ENCODE measurements at regions not wholly inside any gene's neighbourhood (a gene's known extent, or its start where the extent isn't known, plus 50 kb on each side); places are given as distances from the start of the nearest gene placed in this dataset.
"Not testable (repeated sequence)": the region's sequence is repeated elsewhere in the genome, so short reads cannot be mapped to it uniquely, and the experiment has no call there.

DNA sequence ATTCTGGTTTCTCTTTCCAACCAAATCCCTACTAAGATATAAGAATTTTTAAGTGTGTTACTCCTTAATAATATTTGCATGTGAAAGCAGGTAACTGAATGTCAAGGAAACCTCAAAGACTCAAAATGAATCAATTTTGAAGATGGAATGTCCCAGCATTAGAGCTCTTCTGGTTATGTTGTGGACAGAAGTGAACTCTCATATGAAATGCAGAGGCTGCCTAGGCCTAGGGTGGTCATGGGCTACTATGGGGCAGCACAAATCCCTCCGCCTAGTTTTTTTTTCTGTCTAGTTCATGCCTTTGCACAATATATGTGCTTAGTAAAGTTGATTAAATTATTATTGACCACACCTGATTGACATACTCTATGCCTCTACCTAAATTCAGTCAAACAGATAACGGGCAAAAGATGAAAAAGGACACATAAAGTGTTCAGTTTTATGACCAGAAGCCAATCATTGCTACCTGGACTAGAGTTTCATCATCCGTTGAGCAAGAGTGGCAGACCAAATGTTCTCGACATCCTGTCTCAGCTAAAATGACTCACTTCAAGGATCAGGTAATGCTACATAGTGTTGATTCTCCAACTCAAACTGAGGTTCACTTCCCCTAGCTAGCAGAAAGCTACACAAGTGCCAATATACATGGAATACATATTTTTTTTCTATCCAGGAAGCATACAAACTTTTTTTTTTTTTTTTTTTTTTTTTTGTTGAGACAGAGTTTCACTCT is 1211.4 kb downstream of the VRK1 start:
- Histone ChIP-seq H3K36me3 (ENCODE audit: insufficient read depth, low read length) (no peaks in the 10 kb centered on the region), H2AFZ (ENCODE audit: low read depth, low read length) (no peak overlapping the region), H3K27me3 (ENCODE audit: insufficient read depth, low read depth, low read length) (no peaks in the 10 kb centered on the region), H3F3A (ENCODE audit: insufficient read depth, low read length, poor library complexity, severe bottlenecking) (no peaks in the 10 kb centered on the region), H3K9ac (ENCODE audit: low read length) (no peak overlapping the region), H3K79me2 (replicated peaks; ENCODE audit: insufficient read depth, low read length) (no peaks in the 10 kb centered on the region), H3K27ac (ENCODE audit: low read length) (no peak overlapping the region), H3K4me2 (ENCODE audit: low read length) (no peak overlapping the region), H3K9me2 (ENCODE audit: insufficient read depth, low read length) (no peaks in the 10 kb centered on the region), H4K20me1 (ENCODE audit: insufficient read depth) (no peaks in the 10 kb centered on the region), H3K4me3 (ENCODE audit: low read length) (no peak overlapping the region), H3K9me3 (ENCODE audit: low read length) (no peaks in the 10 kb centered on the region)
- TF ChIP-seq, protein P1, sequence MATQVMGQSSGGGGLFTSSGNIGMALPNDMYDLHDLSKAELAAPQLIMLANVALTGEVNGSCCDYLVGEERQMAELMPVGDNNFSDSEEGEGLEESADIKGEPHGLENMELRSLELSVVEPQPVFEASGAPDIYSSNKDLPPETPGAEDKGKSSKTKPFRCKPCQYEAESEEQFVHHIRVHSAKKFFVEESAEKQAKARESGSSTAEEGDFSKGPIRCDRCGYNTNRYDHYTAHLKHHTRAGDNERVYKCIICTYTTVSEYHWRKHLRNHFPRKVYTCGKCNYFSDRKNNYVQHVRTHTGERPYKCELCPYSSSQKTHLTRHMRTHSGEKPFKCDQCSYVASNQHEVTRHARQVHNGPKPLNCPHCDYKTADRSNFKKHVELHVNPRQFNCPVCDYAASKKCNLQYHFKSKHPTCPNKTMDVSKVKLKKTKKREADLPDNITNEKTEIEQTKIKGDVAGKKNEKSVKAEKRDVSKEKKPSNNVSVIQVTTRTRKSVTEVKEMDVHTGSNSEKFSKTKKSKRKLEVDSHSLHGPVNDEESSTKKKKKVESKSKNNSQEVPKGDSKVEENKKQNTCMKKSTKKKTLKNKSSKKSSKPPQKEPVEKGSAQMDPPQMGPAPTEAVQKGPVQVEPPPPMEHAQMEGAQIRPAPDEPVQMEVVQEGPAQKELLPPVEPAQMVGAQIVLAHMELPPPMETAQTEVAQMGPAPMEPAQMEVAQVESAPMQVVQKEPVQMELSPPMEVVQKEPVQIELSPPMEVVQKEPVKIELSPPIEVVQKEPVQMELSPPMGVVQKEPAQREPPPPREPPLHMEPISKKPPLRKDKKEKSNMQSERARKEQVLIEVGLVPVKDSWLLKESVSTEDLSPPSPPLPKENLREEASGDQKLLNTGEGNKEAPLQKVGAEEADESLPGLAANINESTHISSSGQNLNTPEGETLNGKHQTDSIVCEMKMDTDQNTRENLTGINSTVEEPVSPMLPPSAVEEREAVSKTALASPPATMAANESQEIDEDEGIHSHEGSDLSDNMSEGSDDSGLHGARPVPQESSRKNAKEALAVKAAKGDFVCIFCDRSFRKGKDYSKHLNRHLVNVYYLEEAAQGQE (IDR thresholded peaks at IDR 0.05; ENCODE audit: borderline replicate concordance) = no peak
- TF ChIP-seq EZH2 (IDR thresholded peaks at IDR 0.05; ENCODE audit: borderline replicate concordance, insufficient read depth, low read length, poor library complexity, severe bottlenecking) (no peak), EP300 (conservative IDR thresholded peaks at IDR 0.05; ENCODE audit: poor library complexity, severe bottlenecking) (no peak), TAF1 (IDR thresholded peaks at IDR 0.05; ENCODE audit: low read depth) (no peak), SMC3 (conservative IDR thresholded peaks at IDR 0.05; ENCODE audit: poor library complexity) (no peak), RAD21 (conservative IDR thresholded peaks at IDR 0.05) (no peak), POLR2AphosphoS5 (IDR thresholded peaks at IDR 0.05) (no peak), MXI1 (conservative IDR thresholded peaks at IDR 0.05; ENCODE audit: poor library complexity, severe bottlenecking) (no peak)
- TF ChIP-seq, protein P2, sequence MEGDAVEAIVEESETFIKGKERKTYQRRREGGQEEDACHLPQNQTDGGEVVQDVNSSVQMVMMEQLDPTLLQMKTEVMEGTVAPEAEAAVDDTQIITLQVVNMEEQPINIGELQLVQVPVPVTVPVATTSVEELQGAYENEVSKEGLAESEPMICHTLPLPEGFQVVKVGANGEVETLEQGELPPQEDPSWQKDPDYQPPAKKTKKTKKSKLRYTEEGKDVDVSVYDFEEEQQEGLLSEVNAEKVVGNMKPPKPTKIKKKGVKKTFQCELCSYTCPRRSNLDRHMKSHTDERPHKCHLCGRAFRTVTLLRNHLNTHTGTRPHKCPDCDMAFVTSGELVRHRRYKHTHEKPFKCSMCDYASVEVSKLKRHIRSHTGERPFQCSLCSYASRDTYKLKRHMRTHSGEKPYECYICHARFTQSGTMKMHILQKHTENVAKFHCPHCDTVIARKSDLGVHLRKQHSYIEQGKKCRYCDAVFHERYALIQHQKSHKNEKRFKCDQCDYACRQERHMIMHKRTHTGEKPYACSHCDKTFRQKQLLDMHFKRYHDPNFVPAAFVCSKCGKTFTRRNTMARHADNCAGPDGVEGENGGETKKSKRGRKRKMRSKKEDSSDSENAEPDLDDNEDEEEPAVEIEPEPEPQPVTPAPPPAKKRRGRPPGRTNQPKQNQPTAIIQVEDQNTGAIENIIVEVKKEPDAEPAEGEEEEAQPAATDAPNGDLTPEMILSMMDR (IDR thresholded peaks at IDR 0.05; ENCODE audit: poor library complexity, severe bottlenecking) = no peak

DNA sequence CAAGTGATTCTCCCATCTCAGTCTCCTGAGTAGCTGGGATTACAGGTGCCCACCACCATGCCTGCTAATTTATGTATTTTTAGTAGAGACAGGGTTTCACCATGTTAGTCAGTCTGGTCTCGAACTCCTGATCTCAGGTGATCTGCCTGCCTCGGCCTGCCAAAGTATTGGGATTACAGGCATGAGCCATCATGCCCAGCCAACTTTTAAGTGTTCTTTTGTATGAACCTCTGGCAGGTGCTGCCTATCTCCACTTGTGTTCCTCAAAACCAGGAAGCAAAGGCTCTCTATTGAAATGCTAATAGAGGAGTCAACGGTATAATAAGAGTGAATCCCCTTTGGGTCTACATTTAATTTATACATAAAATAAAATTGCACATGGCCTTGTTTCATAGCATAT is 1212.0 kb downstream of the VRK1 start:
- not testable (repeated sequence) for H4K20me1 ChIP-seq (ENCODE audit: insufficient read depth); H3K36me3 ChIP-seq (ENCODE audit: insufficient read depth, low read length); H3K9me3 ChIP-seq (ENCODE audit: low read length); H3K27me3 ChIP-seq (ENCODE audit: insufficient read depth, low read depth, low read length); H3K79me2 ChIP-seq (replicated peaks; ENCODE audit: insufficient read depth, low read length); H3K9ac ChIP-seq (ENCODE audit: low read length); H3K27ac ChIP-seq (ENCODE audit: low read length); H3K9me2 ChIP-seq (ENCODE audit: insufficient read depth, low read length); H2AFZ ChIP-seq (ENCODE audit: low read depth, low read length); H3K4me3 ChIP-seq (ENCODE audit: low read length); H3F3A ChIP-seq (ENCODE audit: insufficient read depth, low read length, poor library complexity, severe bottlenecking); H3K4me2 ChIP-seq (ENCODE audit: low read length)

All from neural cell (in vitro differentiated cells).